ENCODE measurements at regions not wholly inside any gene's neighbourhood (a gene's known extent, or its start where the extent isn't known, plus 50 kb on each side); places are given as distances from the start of the nearest gene placed in this dataset.

DNA sequence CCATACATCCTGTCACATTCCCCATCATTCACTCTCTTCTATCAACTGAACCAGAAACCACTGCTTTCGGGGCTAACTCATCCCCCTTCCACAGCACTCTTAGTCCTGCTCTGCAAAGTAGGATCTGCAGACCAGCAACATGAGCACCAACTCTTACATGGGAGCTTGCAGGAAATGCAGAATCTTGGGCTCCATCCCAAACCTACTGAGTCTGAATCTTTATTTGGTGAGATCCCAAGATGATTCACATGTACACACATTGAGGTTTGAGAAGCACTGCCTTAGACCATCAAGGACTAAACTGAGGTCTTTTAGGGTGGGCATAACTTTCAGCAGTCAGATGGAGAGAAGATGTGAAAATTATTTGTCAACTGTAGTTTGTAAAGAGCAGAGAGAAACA, 235.6 kb upstream of the EPHA4 start:
- TF ChIP-seq, protein P1, sequence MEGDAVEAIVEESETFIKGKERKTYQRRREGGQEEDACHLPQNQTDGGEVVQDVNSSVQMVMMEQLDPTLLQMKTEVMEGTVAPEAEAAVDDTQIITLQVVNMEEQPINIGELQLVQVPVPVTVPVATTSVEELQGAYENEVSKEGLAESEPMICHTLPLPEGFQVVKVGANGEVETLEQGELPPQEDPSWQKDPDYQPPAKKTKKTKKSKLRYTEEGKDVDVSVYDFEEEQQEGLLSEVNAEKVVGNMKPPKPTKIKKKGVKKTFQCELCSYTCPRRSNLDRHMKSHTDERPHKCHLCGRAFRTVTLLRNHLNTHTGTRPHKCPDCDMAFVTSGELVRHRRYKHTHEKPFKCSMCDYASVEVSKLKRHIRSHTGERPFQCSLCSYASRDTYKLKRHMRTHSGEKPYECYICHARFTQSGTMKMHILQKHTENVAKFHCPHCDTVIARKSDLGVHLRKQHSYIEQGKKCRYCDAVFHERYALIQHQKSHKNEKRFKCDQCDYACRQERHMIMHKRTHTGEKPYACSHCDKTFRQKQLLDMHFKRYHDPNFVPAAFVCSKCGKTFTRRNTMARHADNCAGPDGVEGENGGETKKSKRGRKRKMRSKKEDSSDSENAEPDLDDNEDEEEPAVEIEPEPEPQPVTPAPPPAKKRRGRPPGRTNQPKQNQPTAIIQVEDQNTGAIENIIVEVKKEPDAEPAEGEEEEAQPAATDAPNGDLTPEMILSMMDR (conservative IDR thresholded peaks at IDR 0.05 in 1 of 2, IDR thresholded peaks at IDR 0.05 in 1 of 2; ENCODE audit: extremely low read depth in 1 of 2, insufficient read depth in 1 of 2, low read depth in 1 of 2, low read length in 2 of 2) = no peak
- no peak for TF ChIP-seq EZH2 (IDR thresholded peaks at IDR 0.05; ENCODE audit: borderline replicate concordance, low read length)

Measured in mammary epithelial cell (primary cell).